HG03066 (cell line): ENCODE measurements at regions not wholly inside any gene's neighbourhood (a gene's known extent, or its start where the extent isn't known, plus 50 kb on each side); places are given as distances from the start of the nearest gene placed in this dataset.
"Not testable (repeated sequence)": the region's sequence is repeated elsewhere in the genome, so short reads cannot be mapped to it uniquely, and the experiment has no call there.

Experiments used
- ATAC-seq: cut with Tn5 transposase; IDR thresholded peaks from one replicate; pipeline ENCODE4 v1.9.1; 2021; ENCODE audit warnings: low read depth; ENCODE audit not compliant: unreplicated experiment

DNA sequence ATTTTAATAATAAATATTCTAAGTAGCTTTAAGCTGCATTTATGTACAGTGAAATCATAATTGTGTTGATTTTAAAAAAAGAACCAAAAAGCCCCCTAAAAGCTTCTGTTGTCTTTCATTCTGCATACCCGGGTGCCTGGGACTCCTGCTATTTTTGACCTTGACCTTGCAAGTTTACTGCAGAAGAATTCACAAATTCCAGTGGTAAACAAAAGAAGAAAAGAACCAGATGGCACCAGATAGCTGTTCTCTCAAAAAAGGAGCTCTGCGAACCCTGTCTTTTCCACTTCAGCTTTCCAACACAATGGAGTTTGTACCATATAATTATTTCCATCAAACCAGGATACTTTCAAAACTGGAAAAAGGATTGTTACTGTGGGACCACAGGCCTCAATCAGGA, 363.3 kb downstream of the SMOC2 start:
- ATAC-seq = no peak

DNA sequence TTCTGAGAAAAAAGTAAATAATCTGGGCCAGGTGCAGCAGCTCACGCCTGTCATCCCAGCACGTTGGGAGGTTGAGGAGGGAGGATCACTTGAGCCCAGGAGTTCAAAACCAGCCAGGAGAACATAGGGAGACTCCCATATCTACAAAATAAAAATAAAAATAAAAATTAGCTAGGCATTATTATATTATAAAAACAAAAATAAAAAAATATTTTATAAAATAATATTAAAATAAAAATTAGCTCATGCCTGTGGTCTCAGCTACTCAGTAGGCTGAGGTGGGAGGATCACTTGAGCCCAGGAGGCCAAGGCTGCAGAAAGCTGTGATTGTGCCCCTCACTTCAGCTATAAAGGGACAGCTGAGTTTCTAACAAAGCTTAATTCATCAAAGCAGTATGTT, 362.9 kb downstream of the SMOC2 start:
- no peak for ATAC-seq

DNA sequence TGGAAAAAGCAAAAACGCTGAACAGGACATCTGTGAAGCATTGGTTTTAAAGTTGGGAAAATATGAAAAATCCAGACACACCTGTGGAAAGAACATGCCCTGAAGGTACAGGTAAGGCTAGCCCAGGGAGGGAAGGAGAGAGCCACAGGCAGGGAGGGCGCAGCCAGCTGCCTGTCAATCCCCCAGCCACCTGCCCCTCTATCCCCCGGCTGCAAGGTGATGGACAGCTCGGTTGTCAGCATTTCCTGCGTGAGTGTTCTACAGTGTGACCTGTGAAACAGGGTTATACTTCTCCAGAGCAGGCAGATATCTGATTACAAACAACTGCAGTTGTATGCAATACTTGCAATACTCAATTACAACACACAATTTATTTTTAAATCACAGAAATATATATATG, 358.1 kb downstream of the SMOC2 start:
- no peak for ATAC-seq

DNA sequence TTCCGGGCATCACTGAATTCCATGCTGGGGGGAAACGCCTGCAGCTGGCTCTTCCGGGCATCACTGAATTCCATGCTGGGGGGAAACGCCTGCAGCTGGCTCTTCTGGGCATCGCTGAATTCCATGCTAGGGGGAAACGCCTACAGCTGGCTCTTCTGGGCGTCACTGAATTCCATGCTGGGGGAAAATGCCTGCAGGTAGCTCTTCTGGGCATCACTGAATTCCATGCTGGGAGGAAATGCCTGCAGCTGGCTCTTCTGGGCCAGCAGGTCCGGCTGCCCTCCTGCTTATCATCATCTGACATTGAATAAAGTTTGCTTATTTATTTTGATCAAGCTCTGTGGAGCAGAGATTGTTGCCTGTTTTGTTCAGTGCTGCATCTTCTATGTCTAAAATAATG, 355.1 kb downstream of the SMOC2 start:
- ATAC-seq = no peak

DNA sequence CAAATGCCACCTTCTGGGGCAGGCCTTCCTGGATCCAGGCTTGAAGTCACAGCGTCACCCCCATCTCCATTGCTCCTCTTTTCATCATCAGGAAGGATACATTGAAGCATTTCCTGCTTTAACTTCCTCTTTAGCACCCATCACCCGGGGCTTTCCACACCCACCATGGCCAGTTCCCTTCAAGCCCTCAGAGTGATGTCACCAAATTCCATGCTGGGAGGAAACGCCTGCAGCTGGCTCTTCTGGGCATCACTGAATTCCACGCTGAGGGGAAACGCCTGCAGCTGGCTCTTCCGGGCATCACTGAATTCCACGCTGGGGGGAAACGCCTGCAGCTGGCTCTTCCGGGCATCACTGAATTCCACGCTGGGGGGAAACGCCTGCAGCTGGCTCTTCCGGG, 354.6 kb downstream of the SMOC2 start:
- not testable (repeated sequence) for ATAC-seq

DNA sequence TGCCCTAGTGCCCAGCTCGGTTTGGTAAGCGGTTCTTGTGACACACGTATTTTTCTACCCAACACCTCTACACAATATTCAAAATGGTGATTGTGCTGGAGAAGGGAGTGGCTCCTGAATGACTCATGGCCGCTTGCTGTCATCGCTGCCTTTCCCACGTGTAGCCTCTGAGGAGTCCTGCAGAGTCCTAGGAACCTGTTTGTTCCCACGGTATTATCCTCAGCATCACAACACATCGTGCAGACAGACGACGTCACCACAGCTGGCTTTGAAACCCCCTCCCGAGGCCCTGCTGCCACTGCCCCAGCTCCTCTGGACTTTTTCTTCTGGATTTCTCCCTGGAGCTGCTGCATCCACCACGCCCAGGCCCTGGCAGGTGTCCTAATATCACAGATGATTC, 353.5 kb downstream of the SMOC2 start:
- no peak for ATAC-seq

DNA sequence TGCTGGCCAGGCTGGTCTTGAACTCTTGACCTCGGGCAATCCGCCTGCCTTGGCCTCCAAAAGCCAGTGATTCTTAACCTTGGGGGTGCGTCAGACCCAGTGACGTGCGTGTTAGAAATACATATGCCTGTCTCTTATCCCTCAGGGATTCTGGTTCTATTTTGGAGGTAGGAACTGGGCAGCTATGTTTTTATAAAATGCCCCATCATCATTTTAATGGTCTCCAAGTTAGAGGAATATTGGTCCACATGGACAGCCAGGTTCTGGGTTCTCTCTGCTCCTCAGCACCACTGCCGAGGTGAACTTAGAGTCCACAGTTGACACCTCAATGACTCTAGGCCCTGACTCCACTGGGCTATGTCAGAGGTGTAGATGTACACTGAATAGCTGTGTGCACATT, 352.7 kb downstream of the SMOC2 start:
- no peak for ATAC-seq

DNA sequence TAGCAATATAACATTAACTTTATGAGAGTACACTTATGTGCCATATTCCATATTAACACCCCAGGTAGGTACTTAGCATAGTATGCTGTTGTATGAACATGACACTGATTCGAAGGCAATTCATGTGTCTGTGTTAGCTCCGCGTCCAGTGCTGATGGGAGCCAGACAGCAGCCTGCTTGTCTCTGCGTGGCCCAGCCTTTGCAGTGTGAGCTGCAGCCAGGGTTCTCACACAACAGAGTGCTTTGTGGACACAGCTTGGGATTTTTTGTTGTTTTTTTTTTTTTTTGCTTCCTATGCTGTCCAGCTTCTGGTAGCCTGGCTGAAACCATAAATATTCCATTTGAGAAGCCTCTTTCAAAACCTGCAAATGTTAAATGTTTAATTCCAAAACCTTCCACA, 350.9 kb downstream of the SMOC2 start:
- ATAC-seq = no peak

DNA sequence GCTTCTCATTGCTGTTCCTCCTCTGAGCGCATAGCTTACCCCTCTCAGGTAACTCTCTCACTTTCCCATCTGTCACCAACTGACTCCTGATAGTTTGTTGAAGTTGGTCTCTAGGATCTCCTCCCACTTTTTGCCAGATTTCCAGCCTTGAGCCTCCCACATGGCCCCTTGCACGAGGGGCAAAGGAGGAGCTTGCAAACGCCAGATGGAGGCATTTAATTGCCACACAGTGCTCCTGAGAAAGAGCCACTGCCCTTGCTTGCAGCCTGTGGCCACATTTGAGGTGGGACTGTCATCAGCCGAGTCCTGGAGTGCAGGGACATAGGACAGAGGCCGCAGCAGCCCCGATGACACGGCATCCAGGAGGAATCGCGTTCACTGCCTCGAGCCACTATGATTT, 348.7 kb downstream of the SMOC2 start:
- ATAC-seq = no peak

- ATAC-seq = no peak
These were observed 344.9 kb downstream of the SMOC2 start for GRCh38 chr6:168785720-168786511.

DNA sequence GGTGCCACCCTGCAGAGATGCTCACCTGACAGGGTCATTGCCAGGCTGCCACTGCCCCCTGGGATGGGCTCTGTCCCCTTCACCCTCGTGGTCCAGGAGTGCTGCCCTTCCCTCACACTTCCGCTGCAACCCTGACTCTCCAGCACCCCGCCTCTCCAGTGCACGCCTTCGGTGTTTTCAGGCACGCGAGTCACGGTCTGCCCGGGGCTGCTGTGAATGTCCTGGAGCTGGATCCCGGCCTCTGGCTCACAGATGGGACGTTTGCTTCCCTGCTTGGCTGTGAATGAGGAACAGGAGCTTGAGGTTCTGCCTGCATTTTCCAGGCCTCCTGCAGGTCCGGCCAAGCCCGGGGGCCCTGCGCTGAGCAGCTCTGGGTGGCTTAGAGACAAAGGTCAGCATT, 343.4 kb downstream of the SMOC2 start:
- ATAC-seq = no peak

DNA sequence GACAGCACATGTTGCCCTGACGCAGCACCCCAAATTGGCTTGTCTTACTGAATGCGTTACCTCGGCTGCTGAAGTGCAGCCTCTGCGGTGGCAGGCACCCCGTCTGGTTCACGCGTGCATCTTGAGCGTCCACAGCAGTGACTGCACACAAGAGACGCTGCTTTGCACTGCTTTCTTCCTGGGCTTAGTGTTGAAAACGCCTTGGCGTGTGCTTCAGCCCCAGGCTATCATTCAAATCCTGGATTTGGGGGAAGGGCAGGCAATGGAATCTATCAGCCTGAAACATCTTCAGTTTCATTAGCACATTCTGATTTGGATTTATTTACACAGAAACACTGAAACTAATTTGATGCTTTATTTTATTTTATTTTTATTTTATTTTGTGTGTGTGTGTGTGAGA, 342.7 kb downstream of the SMOC2 start:
- ATAC-seq = no peak

GRCh38 chr6:168782187-168782751, 341.3 kb downstream of the SMOC2 start:
- no peak for ATAC-seq

- no peak for ATAC-seq
These were observed 337.2 kb downstream of the SMOC2 start for GRCh38 chr6:168778201-168778600.

DNA sequence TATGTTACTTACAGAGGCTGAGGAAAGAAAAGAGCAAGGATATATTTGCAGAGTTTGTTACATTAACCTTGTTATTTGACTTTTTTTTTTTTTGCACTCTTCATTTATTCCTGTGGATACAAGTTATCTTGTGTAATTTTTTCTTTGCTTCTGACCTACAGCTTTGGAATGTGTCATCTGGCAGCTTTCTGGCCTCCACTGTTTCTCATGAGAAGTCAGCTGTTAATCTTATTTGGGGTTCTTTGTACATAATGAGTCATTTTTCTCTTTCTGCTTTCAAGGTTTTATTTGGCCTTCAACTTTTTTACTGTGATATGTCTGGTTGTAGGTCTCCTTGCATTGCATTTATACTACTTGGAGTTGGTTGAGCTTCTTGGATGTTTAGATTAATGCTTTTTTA, 333.4 kb downstream of the SMOC2 start:
- no peak for ATAC-seq

- ATAC-seq = no peak
These were observed 332.8 kb downstream of the SMOC2 start for GRCh38 chr6:168773788-168774187.

DNA sequence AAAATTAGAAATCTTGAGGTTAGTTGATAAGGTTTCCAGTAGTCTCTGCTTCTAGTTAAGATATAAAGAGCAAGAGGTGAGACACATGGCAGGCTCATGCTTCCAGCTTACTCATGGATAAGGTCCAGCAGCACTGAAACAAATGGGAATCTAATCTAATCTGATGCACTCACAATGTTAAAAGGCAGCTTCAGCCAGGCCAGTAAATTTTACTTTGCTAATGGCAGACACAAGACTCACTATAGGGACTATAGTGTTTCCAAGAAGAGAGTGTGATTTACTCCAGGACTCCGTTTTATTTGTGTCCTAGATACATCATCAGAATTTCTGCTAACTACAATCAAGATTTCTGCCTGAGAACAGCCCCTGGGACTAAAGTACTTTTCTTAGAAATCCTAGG, 324.8 kb downstream of the SMOC2 start:
- no peak for ATAC-seq

DNA sequence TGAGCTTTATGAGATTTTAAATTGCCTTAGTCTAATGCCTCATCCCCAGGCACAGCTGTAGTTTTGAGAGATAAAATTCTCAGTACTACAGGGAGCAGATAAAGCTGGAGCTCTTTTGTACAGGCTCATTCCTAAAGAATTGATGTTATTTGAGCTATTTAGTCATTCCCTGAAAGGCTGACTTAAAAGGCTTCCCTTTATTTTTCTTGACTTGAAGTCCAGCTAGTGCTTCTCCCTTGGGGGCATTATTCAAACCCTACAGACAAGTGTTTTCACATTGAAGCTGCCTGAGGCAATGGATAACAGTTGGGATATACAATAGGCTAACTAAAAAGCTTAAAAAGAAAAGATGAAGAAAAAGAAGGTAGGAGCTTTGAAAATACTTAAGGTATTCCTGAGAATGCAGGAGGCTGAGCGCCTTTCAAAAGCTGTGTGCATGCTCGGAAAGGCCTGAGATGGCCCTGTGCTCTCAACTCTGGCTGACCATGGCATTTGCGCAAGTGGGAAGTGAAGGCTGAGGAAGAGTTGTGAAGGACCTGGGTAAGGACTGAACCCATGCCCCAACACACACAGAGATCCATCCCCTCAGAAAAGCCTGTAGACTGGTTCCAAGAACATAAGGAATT, 315.1 kb downstream of the SMOC2 start:
- no peak for ATAC-seq

GRCh38 chr6:168746643-168747042, 305.7 kb downstream of the SMOC2 start:
- no peak for ATAC-seq

DNA sequence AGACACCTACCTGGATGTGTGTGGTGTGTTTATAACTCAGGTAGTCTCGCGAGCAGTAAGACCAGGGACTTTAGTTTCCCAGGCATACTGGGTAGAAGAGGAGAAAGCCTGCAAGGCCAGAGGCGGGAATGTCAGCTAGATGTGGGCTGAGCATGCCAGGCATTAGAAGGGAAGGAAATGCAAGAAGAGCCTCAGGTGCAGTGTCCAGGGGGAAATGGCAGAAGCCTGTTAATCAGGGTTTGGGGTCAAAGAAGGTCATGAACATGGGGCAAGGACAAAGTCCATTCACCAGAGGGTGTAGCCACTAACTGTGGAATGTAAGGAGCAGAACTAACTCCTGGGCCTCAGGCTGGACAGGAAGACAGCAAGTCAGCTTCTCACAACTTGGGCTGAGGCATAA, 305.0 kb downstream of the SMOC2 start:
- ATAC-seq = no peak

GRCh38 chr6:168744861-168745260, 303.9 kb downstream of the SMOC2 start:
- no peak for ATAC-seq
